ENCODE measurements at regions not wholly inside any gene's neighbourhood (a gene's known extent, or its start where the extent isn't known, plus 50 kb on each side); places are given as distances from the start of the nearest gene placed in this dataset.

- TF ChIP-seq, protein P1, sequence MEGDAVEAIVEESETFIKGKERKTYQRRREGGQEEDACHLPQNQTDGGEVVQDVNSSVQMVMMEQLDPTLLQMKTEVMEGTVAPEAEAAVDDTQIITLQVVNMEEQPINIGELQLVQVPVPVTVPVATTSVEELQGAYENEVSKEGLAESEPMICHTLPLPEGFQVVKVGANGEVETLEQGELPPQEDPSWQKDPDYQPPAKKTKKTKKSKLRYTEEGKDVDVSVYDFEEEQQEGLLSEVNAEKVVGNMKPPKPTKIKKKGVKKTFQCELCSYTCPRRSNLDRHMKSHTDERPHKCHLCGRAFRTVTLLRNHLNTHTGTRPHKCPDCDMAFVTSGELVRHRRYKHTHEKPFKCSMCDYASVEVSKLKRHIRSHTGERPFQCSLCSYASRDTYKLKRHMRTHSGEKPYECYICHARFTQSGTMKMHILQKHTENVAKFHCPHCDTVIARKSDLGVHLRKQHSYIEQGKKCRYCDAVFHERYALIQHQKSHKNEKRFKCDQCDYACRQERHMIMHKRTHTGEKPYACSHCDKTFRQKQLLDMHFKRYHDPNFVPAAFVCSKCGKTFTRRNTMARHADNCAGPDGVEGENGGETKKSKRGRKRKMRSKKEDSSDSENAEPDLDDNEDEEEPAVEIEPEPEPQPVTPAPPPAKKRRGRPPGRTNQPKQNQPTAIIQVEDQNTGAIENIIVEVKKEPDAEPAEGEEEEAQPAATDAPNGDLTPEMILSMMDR (IDR thresholded peaks at IDR 0.05; ENCODE audit: borderline replicate concordance, extremely low read depth, low read length, poor library complexity, severe bottlenecking): no peak
- TF ChIP-seq EZH2 (IDR thresholded peaks at IDR 0.05; ENCODE audit: borderline replicate concordance, low read depth, low read length, severe bottlenecking): no peak
These were observed 210.6 kb downstream of the IRS2 start for GRCh38 chr13:109575821-109576220.

Measured in DND-41 (cell line).